H9 (cell line): ENCODE measurements at regions not wholly inside any gene's neighbourhood (a gene's known extent, or its start where the extent isn't known, plus 50 kb on each side); places are given as distances from the start of the nearest gene placed in this dataset.

ENCODE experiments used
- DNase-seq: peaks from one replicate; pipeline ENCODE4 v3.0.0-alpha.2; 2017
- H2AFZ ChIP-seq: one replicate; pipeline ENCODE4 v1.6.1; 2013; ENCODE audit warnings: mild to moderate bottlenecking, low read length, control low read depth, moderate library complexity
- H2AK5ac ChIP-seq: 2 replicates; pipeline ENCODE4 v1.6.1; 2013; ENCODE audit warnings: low read length, control low read depth, mixed read lengths; ENCODE audit not compliant: insufficient read length
- H2BK120ac ChIP-seq: one replicate; pipeline ENCODE4 v1.6.1; 2013; ENCODE audit warnings: low read depth, mild to moderate bottlenecking, low read length, control low read depth, inconsistent platforms; ENCODE audit not compliant: poor library complexity, severe bottlenecking
- H2BK12ac ChIP-seq: 2 replicates; pipeline ENCODE4 v1.6.1; 2013; ENCODE audit warnings: low read length, control low read depth, mixed read lengths, low read depth; ENCODE audit not compliant: insufficient read length
- H2BK15ac ChIP-seq: 2 replicates; pipeline ENCODE4 v1.6.1; 2013; ENCODE audit warnings: low read depth, low read length, control low read depth
- H2BK20ac ChIP-seq: one replicate; pipeline ENCODE4 v1.6.1; 2013; ENCODE audit warnings: low read depth, mild to moderate bottlenecking, low read length, control low read depth, inconsistent platforms; ENCODE audit not compliant: poor library complexity, severe bottlenecking
- H2BK5ac ChIP-seq: 2 replicates; pipeline ENCODE4 v1.6.1; 2013; ENCODE audit warnings: low read length, control low read depth, mixed read lengths; ENCODE audit not compliant: insufficient read length
- H3K14ac ChIP-seq: 2 replicates; pipeline ENCODE4 v1.6.1; 2013; ENCODE audit warnings: low read length, control low read depth; ENCODE audit not compliant: insufficient read depth
- H3K18ac ChIP-seq: 2 replicates; pipeline ENCODE4 v1.6.1; 2013; ENCODE audit warnings: low read depth, mild to moderate bottlenecking, mixed read lengths, low read length, control low read depth; ENCODE audit not compliant: insufficient read length
- H3K23ac ChIP-seq: 2 replicates; pipeline ENCODE4 v1.6.1; 2013; ENCODE audit warnings: low read length, control low read depth, mixed read lengths, low read depth; ENCODE audit not compliant: insufficient read length
- H3K23me2 ChIP-seq: 2 replicates; pipeline ENCODE4 v1.6.1; 2013; ENCODE audit warnings: low read depth, mild to moderate bottlenecking, mixed read lengths, low read length, control low read depth; ENCODE audit not compliant: insufficient read length, poor library complexity, severe bottlenecking
- H3K27ac ChIP-seq: 2 replicates; pipeline ENCODE4 v1.5.1; 2013; ENCODE audit warnings: low read length, control low read depth, mixed read lengths, low read depth; ENCODE audit not compliant: insufficient read length
- H3K27me3 ChIP-seq: 2 replicates; pipeline ENCODE4 v1.6.1; 2013; ENCODE audit warnings: low read length, control low read depth, inconsistent platforms; ENCODE audit not compliant: insufficient read depth
- H3K4ac ChIP-seq: 2 replicates; pipeline ENCODE4 v1.6.1; 2013; ENCODE audit warnings: low read depth, mild to moderate bottlenecking, control low read depth, inconsistent platforms, low read length, moderate library complexity
- H3K4me1 ChIP-seq: 2 replicates; pipeline ENCODE4 v1.6.1; 2013; ENCODE audit warnings: low read length, control low read depth, inconsistent platforms; ENCODE audit not compliant: insufficient read depth
- H3K4me2 ChIP-seq: 2 replicates; pipeline ENCODE4 v1.6.1; 2013; ENCODE audit warnings: low read length, control low read depth, mixed read lengths; ENCODE audit not compliant: insufficient read length, insufficient read depth
- H3K56ac ChIP-seq: 2 replicates; pipeline ENCODE4 v1.6.1; 2013; ENCODE audit warnings: low read depth, mild to moderate bottlenecking, mixed read lengths, low read length, control low read depth; ENCODE audit not compliant: insufficient read length
- H3K79me1 ChIP-seq: 2 replicates; pipeline ENCODE4 v1.6.1; 2013; ENCODE audit warnings: low read depth, mild to moderate bottlenecking, moderate library complexity, low read length, control low read depth, inconsistent platforms; ENCODE audit not compliant: insufficient read depth, poor library complexity, severe bottlenecking
- H3K79me2 ChIP-seq: 2 replicates; pipeline ENCODE4 v1.6.1; 2013; ENCODE audit warnings: low read length, control low read depth, inconsistent platforms; ENCODE audit not compliant: insufficient read depth
- H3K9ac ChIP-seq: 2 replicates; pipeline ENCODE4 v1.6.1; 2013; ENCODE audit warnings: low read length, control low read depth, mixed read lengths; ENCODE audit not compliant: insufficient read length; ENCODE audit errors: extremely low read depth
- H3K9me3 ChIP-seq: one replicate; pipeline ENCODE4 v1.6.1; 2013; ENCODE audit warnings: low read depth, low read length, inconsistent platforms; ENCODE audit not compliant: control insufficient read depth
- H3T11ph ChIP-seq: one replicate; pipeline ENCODE4 v1.6.1; 2013; ENCODE audit warnings: mild to moderate bottlenecking, low read length, control low read depth, inconsistent platforms
- H4K20me1 ChIP-seq: one replicate; pipeline ENCODE4 v1.6.1; 2013; ENCODE audit not compliant: control insufficient read depth, insufficient read length, insufficient read depth
- H4K5ac ChIP-seq: 2 replicates; pipeline ENCODE4 v1.6.1; 2013; ENCODE audit warnings: low read depth, mild to moderate bottlenecking, mixed read lengths, low read length, control low read depth; ENCODE audit not compliant: insufficient read length
- H4K8ac ChIP-seq: replicated peaks from 2 replicates; pipeline ENCODE4 v1.6.1; 2013; ENCODE audit warnings: low read length, control low read depth, mixed read lengths, low read depth; ENCODE audit not compliant: insufficient read length
- H4K91ac ChIP-seq: 2 replicates; pipeline ENCODE4 v1.6.1; 2013; ENCODE audit warnings: low read depth, mild to moderate bottlenecking, moderate library complexity, mixed read lengths, low read length, control low read depth; ENCODE audit not compliant: insufficient read length
- H3K27ac Mint-ChIP-seq, 3 experiments: 2 replicates in 2 of 3; 3 replicates in 1 of 3; pipeline ENCODE4 v1.8.0; 2020 to 2021; ENCODE audit warnings: mixed read lengths in 3 of 3, mild to moderate bottlenecking in 1 of 3, moderate library complexity in 1 of 3
- H3K27me3 Mint-ChIP-seq: 2 replicates; pipeline ENCODE4 v1.8.0; 2021; ENCODE audit warnings: low read depth, mild to moderate bottlenecking, moderate library complexity, mixed read lengths
- H3K36me3 Mint-ChIP-seq, 3 experiments: 2 replicates in 2 of 3; 3 replicates in 1 of 3; pipeline ENCODE4 v1.8.0; 2020 to 2021; ENCODE audit warnings: low read depth in 3 of 3, mixed read lengths in 3 of 3; ENCODE audit not compliant: insufficient read depth in 1 of 3
- H3K4me1 Mint-ChIP-seq, 2 experiments: 2 replicates each; pipeline ENCODE4 v1.8.0; 2020; ENCODE audit warnings: mixed read lengths in 2 of 2
- H3K4me3 Mint-ChIP-seq, 2 experiments: 2 replicates in 1 of 2; 3 replicates in 1 of 2; pipeline ENCODE4 v1.8.0; 2020 to 2021; ENCODE audit warnings: mild to moderate bottlenecking in 2 of 2, mixed read lengths in 2 of 2, moderate library complexity in 1 of 2
- H3K9me3 Mint-ChIP-seq, 2 experiments: 2 replicates in 1 of 2; 3 replicates in 1 of 2; pipeline ENCODE4 v1.8.0; 2020; ENCODE audit warnings: mild to moderate bottlenecking in 2 of 2, mixed read lengths in 2 of 2, moderate library complexity in 1 of 2
- CTCF ChIP-seq: fragments of 200-600 bp; sonication (generic); conservative IDR thresholded peaks from 3 replicates; pipeline ENCODE4 v1.8.0; 2021; ENCODE audit warnings: antibody characterized with exemption, mild to moderate bottlenecking
- WGBS: extraction: QIAGEN DNeasy Blood & Tissue Kit; methylation state at CpG from one replicate; pipeline ENCODE4 v1.1.7; 2013; ENCODE audit warnings: missing lambda C conversion rate, low lambda C conversion rate, mixed read lengths; ENCODE audit not compliant: insufficient read length; ENCODE audit errors: extremely low coverage; 5-methylcytosine and 5-hydroxymethylcytosine counted together

- H3K9me3 Mint-ChIP-seq, result no peaks in the 10 kb centered on the region
- Histone ChIP-seq H3K79me1 (no peaks in the 10 kb centered on the region), H3K14ac (no peak overlapping the region), H3K18ac (no peak overlapping the region), H2BK120ac (no peak overlapping the region), H2BK15ac (no peak overlapping the region), H3K4me2 (no peak overlapping the region), H2BK20ac (no peak overlapping the region), H2BK5ac (no peak overlapping the region), H3K56ac (no peak overlapping the region), H4K8ac (no peak overlapping the region), H3K9ac (no peak overlapping the region), H2BK12ac (no peak overlapping the region), H3K9me3 (no peaks in the 10 kb centered on the region), H3K4ac (no peak overlapping the region), H2AK5ac (no peak overlapping the region), H4K5ac (no peak overlapping the region), H3K79me2 (no peaks in the 10 kb centered on the region), H3K23ac (no peak overlapping the region), H4K91ac (no peak overlapping the region), H3T11ph (no peak overlapping the region), H4K20me1 (no peaks in the 10 kb centered on the region), H2AFZ (no peak overlapping the region), H3K23me2 (no peaks in the 10 kb centered on the region), H3K4me1 (peaks cover 5% of the 10 kb centered on the region; the same call in 1 of the 2 replicates), H3K27ac (no peak overlapping the region), H3K27me3 (no peaks in the 10 kb centered on the region)
- WGBS, result no CpG with 5 or more reads among the region's 1 CpG
- no peaks in the 10 kb centered on the region for H3K36me3 Mint-ChIP-seq
- no peak for TF ChIP-seq CTCF
- no peak overlapping the region for H3K4me3 Mint-ChIP-seq
- no peak for DNase-seq
- no peak overlapping the region for H3K27ac Mint-ChIP-seq
- H3K27me3 Mint-ChIP-seq, result no peaks in the 10 kb centered on the region
- H3K4me1 Mint-ChIP-seq, result peaks cover 4 to 5% of the 10 kb centered on the region in 2 experiments
These were observed 164.3 kb downstream of the NTMT2 start for GRCh38 chr1:170310014-170310405.
